HG02840 (cell line): ENCODE measurements at regions not wholly inside any gene's neighbourhood (a gene's known extent, or its start where the extent isn't known, plus 50 kb on each side); places are given as distances from the start of the nearest gene placed in this dataset.

ENCODE experiments used
- ATAC-seq: cut with Tn5 transposase; IDR thresholded peaks from one replicate; pipeline ENCODE4 v1.9.1; 2021; ENCODE audit warnings: mild to moderate bottlenecking, moderate library complexity, moderate number of reproducible peaks; ENCODE audit not compliant: unreplicated experiment, low FRiP score

DNA sequence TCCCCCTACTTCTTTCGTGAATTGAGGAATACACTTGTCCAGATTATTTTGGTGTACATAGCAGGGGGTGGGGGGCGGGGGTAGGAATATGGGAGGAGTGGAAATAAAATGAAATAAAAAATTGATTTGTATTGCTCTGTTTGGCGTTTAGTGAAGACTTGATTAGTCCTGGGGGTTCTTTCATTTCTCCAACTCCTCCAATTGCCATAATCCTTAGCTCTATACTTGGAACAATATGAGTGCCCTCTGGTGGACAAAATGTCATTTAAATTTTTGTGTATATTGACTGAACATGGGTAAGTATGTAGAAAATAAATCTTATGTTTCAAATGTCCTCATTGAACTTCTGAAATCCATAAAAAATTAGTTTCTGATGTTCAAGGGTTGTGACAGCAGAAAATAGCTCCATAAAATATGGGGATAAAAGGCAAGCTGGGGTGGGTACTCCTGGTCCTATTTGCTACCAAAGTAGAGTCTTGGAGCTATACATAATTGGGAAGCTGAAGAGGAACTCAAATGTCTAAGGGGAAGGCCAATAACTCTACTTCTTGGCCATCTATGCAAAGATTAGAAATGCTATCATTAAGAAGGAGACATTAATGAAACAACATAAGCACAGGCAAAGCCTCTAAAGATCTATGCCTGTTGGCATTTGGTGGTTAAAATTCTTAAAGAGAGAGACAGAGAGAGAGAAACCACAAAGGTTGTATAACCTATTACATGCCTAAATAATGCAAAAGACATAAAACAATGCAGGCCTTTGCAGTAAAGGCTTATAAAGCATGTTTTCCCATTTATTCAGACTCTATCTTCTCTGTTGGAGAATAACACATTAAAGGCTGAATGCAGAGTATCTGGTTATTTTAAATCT lies 421.6 kb downstream of the METTL15 start:
- no peak for ATAC-seq

- ATAC-seq = no peak
Observed at GRCh38 chr11:28529046-28529445, 420.9 kb downstream of the METTL15 start.

DNA sequence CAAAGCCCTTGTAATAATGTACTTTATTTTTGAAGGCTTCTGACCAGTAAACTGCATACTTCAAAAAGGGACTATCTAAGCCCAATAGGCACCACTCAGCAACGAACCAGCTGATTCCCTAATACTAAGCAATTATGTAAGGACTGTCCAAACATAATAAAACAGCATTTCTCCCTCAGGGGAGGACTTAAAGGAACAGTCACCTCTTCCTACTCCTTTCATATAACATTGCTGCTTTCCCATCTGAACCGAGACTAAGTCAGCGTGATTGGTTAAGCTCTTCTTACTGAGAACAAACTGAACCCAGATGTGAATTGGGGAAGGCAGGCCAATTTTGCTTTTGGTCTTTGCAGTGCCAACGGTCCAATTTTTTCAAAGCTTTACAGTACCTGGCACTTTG lies 420.0 kb downstream of the METTL15 start:
- no peak for ATAC-seq

- ATAC-seq = no peak
Observed at GRCh38 chr11:28526406-28526751, 418.2 kb downstream of the METTL15 start.

DNA sequence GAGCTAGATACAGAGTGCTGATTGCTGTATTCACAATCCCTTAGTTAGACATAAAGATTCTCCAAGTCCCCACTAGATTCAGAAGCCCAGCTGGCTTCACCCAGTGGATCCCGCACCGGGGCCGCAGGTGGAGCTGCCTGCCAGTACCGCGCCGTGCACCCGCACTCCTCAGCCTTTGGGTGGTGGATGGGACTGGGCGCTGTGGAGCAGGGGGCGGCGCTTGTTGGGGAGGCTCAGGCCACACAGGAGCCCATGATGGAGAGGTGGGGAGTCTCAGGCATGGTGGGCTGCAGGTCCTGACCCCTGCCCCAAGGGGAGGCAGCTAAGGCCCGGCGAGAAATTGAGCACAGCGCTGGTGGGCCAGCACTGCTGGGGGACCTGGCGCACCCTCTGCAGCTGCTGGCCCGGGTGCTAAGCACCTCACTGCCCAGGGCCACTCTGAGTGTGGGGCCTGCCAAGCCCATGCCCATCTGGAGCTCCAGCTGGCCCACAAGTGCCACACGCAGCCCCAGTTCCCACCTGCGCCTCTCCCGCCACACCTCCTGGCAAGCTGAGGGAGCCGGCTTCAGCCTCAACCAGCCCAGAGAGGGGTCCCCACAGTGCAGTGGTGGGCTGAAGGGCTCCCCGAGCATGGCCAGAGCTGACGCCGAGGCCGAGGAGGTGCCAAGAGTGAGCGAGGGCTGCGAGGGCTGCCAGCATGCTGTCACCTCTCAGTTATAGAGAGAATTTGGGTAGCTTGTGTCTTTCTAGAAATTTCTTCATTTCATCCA lies 417.6 kb downstream of the METTL15 start:
- ATAC-seq = no peak

DNA sequence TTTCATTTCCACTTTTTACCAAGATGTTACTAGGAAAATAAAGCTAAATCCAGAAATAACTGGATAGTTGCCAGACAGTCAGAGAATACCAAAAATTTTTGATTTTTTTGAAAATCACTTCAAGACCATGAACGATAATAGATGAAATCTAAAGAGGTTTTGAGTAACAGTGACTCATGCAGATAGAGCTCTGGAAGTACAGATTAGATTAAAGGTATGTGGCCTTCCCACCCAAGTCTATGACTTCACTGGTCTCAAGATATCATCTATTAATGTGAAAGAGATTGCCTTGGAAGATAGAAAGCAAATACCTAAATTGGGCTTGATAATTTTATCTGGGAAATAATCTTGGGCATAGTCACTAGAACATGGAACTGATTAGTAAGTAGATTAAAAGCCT lies 415.9 kb downstream of the METTL15 start:
- no peak for ATAC-seq

GRCh38 chr11:28521075-28521474 lies 412.9 kb downstream of the METTL15 start:
- ATAC-seq = no peak

GRCh38 chr11:28520291-28520690 lies 412.1 kb downstream of the METTL15 start:
- no peak for ATAC-seq

- ATAC-seq = no peak
Observed at GRCh38 chr11:28518825-28519224, 410.6 kb downstream of the METTL15 start.

DNA sequence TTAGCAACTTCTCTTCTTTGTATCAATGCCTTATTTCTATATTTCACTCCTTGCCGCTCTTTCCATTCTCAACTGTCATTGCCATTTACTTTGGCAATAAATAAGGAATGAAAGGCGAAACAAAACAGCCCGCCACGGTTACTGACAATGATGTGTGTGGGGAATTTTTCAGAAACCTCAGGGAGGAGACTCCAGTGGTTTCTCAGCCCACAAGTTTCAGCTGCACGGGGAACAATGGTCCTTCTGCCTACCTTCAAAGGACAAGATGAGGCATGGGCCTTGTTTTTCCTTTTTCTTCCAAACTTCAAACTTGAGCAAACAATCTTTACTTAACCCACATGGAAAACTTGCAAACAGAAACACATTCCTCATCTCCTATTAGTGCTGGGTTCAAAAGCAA lies 409.4 kb downstream of the METTL15 start:
- no peak for ATAC-seq

GRCh38 chr11:28514391-28514790 lies 406.2 kb downstream of the METTL15 start:
- no peak for ATAC-seq

DNA sequence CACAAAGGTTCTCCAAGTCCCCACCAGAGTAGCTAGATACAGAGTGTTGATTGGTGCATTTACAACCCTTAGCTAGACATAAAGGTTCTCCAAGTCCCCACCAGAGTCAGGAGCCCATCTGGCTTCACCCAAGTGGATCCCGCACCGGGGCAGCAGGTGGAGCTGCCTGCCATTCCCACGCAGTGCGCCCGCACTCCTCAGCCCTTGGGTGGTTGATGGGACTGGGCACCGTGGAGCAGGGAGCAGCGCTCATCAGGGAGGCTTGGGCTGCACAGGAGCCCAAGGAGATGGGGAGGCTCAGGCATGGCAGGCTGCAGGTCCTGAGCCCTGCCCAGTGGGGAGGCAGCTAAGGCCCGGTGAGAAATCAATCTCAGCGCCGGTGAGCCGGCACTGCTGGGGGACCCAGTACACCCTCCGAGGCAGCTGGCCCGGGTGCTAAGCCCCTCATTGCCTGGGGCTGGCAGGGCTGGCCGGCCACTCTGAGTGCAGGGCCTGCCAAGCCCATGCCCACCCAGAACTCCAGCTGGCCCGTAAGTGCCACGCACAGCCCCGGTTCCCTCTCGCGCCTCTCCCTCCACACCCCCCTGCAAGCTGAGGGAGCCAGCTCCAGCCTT lies 404.1 kb downstream of the METTL15 start:
- ATAC-seq = no peak

- ATAC-seq = no peak
Observed at GRCh38 chr11:28505232-28505631, 397.0 kb downstream of the METTL15 start.

- no peak for ATAC-seq
Observed at GRCh38 chr11:28504555-28505110, 396.4 kb downstream of the METTL15 start.

DNA sequence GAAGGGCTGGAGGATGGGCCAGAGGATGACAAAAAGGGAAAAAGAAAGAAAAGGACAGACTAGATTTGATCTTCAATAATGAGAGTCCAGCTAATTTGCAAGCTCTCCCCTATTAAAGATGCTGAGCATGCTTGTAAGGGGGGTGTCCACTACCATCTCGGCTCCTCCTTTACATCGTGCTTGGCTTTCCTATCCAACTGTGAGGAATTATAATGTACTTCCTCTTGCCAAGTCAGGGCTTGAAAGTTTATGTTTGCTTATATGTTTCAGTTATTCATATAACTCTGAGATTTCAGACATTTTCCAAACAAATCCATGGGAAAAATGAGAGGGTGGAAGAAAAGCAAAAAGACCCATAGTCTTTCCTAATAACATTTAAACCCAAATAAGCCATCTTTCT lies 387.1 kb downstream of the METTL15 start:
- ATAC-seq = no peak

DNA sequence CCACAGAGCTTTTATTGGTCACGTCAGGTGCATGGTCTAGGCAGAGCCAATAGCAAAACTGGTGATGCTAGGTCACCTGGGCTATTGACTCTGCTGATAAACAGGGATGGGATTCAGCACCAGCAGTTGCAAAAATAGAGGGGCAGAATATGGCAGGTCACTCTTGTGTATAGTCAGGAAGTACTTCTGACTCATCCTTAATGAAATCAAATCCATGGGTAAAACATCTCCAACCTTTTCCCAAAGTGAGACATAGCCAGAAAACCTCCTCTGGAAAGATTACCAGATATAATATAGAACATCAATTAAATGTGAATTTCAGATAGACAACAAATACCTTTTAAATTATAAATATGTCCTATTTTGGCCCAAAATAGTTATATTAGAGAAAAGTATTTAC lies 383.2 kb downstream of the METTL15 start:
- no peak for ATAC-seq

- no peak for ATAC-seq
Observed at GRCh38 chr11:28490773-28491382, 382.7 kb downstream of the METTL15 start.

DNA sequence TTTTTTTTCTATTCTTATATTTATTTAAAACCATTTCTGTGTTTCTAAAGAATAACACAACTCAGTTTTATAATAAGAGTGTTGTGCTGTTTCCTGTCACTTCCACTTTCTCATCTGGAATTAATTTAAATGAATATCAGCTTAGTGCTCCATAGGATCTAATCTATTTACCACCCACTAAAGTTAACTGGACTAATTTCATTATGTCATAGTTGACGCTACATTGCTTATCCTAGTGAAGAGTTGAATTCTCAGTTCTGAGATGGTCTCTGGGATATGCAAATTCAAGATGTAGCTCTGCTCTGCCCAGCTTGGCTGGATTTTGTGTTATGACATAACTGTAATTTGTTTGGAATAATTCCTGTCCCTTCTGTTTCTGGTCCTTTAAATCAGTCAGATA lies 380.1 kb downstream of the METTL15 start:
- ATAC-seq = no peak

DNA sequence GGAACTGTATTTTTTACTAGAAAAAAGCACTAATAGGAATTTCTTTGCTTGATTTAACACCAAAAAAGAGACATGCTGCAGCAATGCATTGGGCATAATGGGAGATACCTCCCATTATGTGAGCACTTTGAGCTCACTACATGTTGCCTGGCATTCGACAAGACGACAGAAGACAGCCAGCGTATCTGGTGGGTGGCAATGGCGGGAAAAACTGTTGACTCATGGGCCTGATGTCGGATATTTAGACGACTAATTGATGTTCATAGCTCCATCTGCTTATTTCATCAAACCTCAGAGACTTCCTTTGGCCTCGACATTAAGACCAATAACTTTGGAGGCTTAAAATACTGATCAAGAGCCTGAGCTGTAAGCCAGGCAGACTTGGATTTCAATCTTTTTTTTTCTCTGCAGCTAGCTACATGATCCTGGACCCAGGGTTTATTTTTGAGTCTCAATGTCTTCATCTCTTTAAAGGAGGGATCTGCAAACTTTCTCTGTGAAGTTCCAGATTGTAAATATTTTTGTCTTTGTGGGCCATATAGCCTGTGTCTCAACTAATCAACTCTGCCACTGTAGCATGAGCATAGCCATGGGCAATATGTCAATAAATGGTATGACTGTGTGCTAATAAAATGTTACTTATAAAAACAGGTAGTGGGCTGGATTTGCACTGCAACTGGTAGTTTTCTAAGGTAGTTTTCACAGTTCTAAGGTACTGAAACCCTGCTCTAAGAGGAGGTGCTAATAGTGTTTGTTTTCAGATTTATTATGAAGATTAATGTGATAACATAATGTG lies 375.1 kb downstream of the METTL15 start:
- ATAC-seq = no peak

GRCh38 chr11:28482666-28483065 lies 374.5 kb downstream of the METTL15 start:
- no peak for ATAC-seq
